Stomach (tissue), 8 donors: ENCODE measurements at regions not wholly inside any gene's neighbourhood (a gene's known extent, or its start where the extent isn't known, plus 50 kb on each side); places are given as distances from the start of the nearest gene placed in this dataset.

Experiments
- DNase-seq, 2 donors: peaks; one replicate each; pipeline versions ENCODE4 v3.0.0 to v3.0.0-alpha.2; 2013 to 2019
- H3K27ac ChIP-seq, 5 donors: fragments of 200-600 bp in 4 of 5; sonication (generic) in 4 of 5; one replicate each; pipeline ENCODE4 v1.5.1; 2013 to 2019; ENCODE audit warnings: mild to moderate bottlenecking in 1 of 5, moderate library complexity in 1 of 5
- H3K27me3 ChIP-seq, 3 donors: fragments of 200-600 bp; sonication (generic); one replicate each; pipeline ENCODE4 v1.5.1; 2017 to 2019; ENCODE audit warnings: mixed run types in 1 of 3
- H3K36me3 ChIP-seq, 4 donors: fragments of 200-600 bp; sonication (generic); 1 replicate in 3 of 4; 2 replicates in 1 of 4; pipeline ENCODE4 v1.5.1; 2016 to 2019
- H3K4me1 ChIP-seq, 4 donors: fragments of 200-600 bp; sonication (generic); one replicate each; pipeline ENCODE4 v1.5.1; 2016 to 2019
- H3K4me3 ChIP-seq, 4 donors: fragments of 200-600 bp; sonication (generic) in 3 of 4; one replicate each; pipeline ENCODE4 v1.5.1; 2016 to 2019; ENCODE audit warnings: mild to moderate bottlenecking in 1 of 4
- H3K9me3 ChIP-seq, 4 donors: fragments of 200-600 bp; sonication (generic); one replicate each; pipeline ENCODE4 v1.5.1; 2016 to 2019
- CTCF ChIP-seq, 7 experiments: fragments of 450-650 bp in 4 of 7; fragments of 200-600 bp in 3 of 7; sonication (generic) in 3 of 7; IDR thresholded peaks; one replicate each; pipeline ENCODE4 v1.5.1; 2016 to 2019; ENCODE audit warnings: antibody characterized with exemption in 7 of 7, control low read depth in 2 of 7, mild to moderate bottlenecking in 1 of 7
- EP300 ChIP-seq: sonication (generic); formaldehyde crosslinking; IDR thresholded peaks from one replicate; pipeline ENCODE4 v1.6.1; 2017; ENCODE audit warnings: antibody characterized with exemption
- POLR2A ChIP-seq, 4 donors: fragments of 450-650 bp; IDR thresholded peaks; one replicate each; pipeline ENCODE4 v1.6.1; 2016; ENCODE audit warnings: antibody characterized with exemption in 4 of 4, control low read depth in 2 of 4, mild to moderate bottlenecking in 1 of 4, moderate library complexity in 1 of 4
- POLR2AphosphoS5 ChIP-seq, 3 donors: sonication (generic); formaldehyde crosslinking; IDR thresholded peaks; one replicate each; pipeline ENCODE4 v1.6.1; 2016; ENCODE audit warnings: antibody characterized with exemption in 3 of 3
- WGBS, 5 donors: extraction: QIAGEN DNeasy Blood & Tissue Kit in 3 of 5; methylation state at CpG; one replicate each; pipeline versions ENCODE4 v1.1.5 to v1.1.7; 2013 to 2018; 5-methylcytosine and 5-hydroxymethylcytosine counted together
- intact Hi-C: fragments of 100-400 bp; cut with DNase I; formaldehyde crosslinking; loops from one replicate; pipeline ENCODE4 v1.15.1; 2023; ENCODE audit warnings: low total_unique reads
- donor health status: healthy with polysubstance abuse.
- donor health status: Bipolar disorder and iron deficiency.
- donor health status: healthy.

- WGBS, 5 donors: 77 to 89% (median 85%) methylated on average over 6 to 10 of the region's 10 CpGs
- H3K4me1 ChIP-seq: no peaks in the 10 kb centered on the region
- no peak overlapping the region for H3K4me3 ChIP-seq
- intact Hi-C loops: no loop called here
- no peaks in the 10 kb centered on the region for H3K36me3 ChIP-seq
- H3K9me3 ChIP-seq: no peaks in the 10 kb centered on the region
- peaks cover 0 to 20% (median 3%) of the 10 kb centered on the region in 3 donors for H3K27me3 ChIP-seq
- DNase-seq: no peak
- H3K27ac ChIP-seq: no peak overlapping the region
- TF ChIP-seq CTCF (IDR thresholded peaks at IDR 0.05): no peak
- TF ChIP-seq POLR2A (IDR thresholded peaks at IDR 0.05): no peak
- no peak for TF ChIP-seq EP300
- no peak for TF ChIP-seq POLR2AphosphoS5 (IDR thresholded peaks at IDR 0.05)
Observed at GRCh38 chr9:92187989-92188714, 72.9 kb upstream of the SPTLC1 start.

- peaks cover 0 to 20% (median 3%) of the 10 kb centered on the region in 3 donors for H3K27me3 ChIP-seq
- DNase-seq: no peak
- H3K36me3 ChIP-seq: no peaks in the 10 kb centered on the region
- H3K9me3 ChIP-seq: no peaks in the 10 kb centered on the region
- WGBS, 5 donors: 68 to 83% (median 70%) methylated on average over 3 of the region's 3 CpGs
- no peaks in the 10 kb centered on the region for H3K4me1 ChIP-seq
- TF ChIP-seq POLR2AphosphoS5 (IDR thresholded peaks at IDR 0.05) (no peak), EP300 (no peak)
- H3K4me3 ChIP-seq: no peak overlapping the region
- H3K27ac ChIP-seq: no peak overlapping the region
- intact Hi-C loops: no loop called here
Observed at GRCh38 chr9:92187390-92187789, 72.2 kb upstream of the SPTLC1 start.

GRCh38 chr9:92186631-92187030, 71.4 kb upstream of the SPTLC1 start:
- intact Hi-C loops: no loop called here
- no peak for DNase-seq
- Histone ChIP-seq H3K27ac (no peak overlapping the region), H3K4me1 (no peaks in the 10 kb centered on the region), H3K9me3 (peaks cover 0 to 5% (median 2%) of the 10 kb centered on the region in 4 donors), H3K27me3 (peaks cover 0 to 20% (median 3%) of the 10 kb centered on the region in 3 donors), H3K36me3 (no peaks in the 10 kb centered on the region), H3K4me3 (no peak overlapping the region)
- 66 to 81% (median 73%) methylated on average over 7 of the region's 7 CpGs for WGBS, 5 donors
- TF ChIP-seq POLR2A (IDR thresholded peaks at IDR 0.05) (no peak), CTCF (IDR thresholded peaks at IDR 0.05) (no peak), EP300 (no peak), POLR2AphosphoS5 (IDR thresholded peaks at IDR 0.05) (no peak)

- 76 to 83% (median 81%) methylated on average over 5 of the region's 5 CpGs for WGBS, 5 donors
- Histone ChIP-seq H3K9me3 (peaks cover 0 to 8% (median 4%) of the 10 kb centered on the region in 4 donors), H3K27me3 (peaks cover 0 to 20% (median 3%) of the 10 kb centered on the region in 3 donors), H3K4me3 (no peak overlapping the region), H3K36me3 (no peaks in the 10 kb centered on the region), H3K27ac (no peak overlapping the region), H3K4me1 (peaks cover 0 to 4% (median 0%) of the 10 kb centered on the region in 4 donors)
- DNase-seq: no peak
- intact Hi-C loops: no loop called here
- TF ChIP-seq POLR2A (IDR thresholded peaks at IDR 0.05) (no peak), CTCF (IDR thresholded peaks at IDR 0.05) (no peak), EP300 (no peak), POLR2AphosphoS5 (IDR thresholded peaks at IDR 0.05) (no peak)
Observed at GRCh38 chr9:92185681-92186080, 70.5 kb upstream of the SPTLC1 start.

- Histone ChIP-seq H3K9me3 (peaks cover 0 to 8% (median 4%) of the 10 kb centered on the region in 4 donors), H3K4me1 (peaks cover 0 to 4% (median 0%) of the 10 kb centered on the region in 4 donors), H3K4me3 (no peak overlapping the region), H3K36me3 (no peaks in the 10 kb centered on the region), H3K27me3 (peaks cover 0 to 20% (median 3%) of the 10 kb centered on the region in 3 donors), H3K27ac (no peak overlapping the region)
- 81 to 88% (median 87%) methylated on average over 8 to 9 of the region's 9 CpGs for WGBS, 5 donors
- no peak for DNase-seq
- intact Hi-C loops: no loop called here
- TF ChIP-seq CTCF (IDR thresholded peaks at IDR 0.05) (no peak), EP300 (no peak), POLR2A (IDR thresholded peaks at IDR 0.05) (no peak), POLR2AphosphoS5 (IDR thresholded peaks at IDR 0.05) (no peak)
Observed at GRCh38 chr9:92185096-92185495, 69.9 kb upstream of the SPTLC1 start.
